NCI-H446 (cell line): ENCODE measurements at regions not wholly inside any gene's neighbourhood (a gene's known extent, or its start where the extent isn't known, plus 50 kb on each side); places are given as distances from the start of the nearest gene placed in this dataset.

Source experiments
- DNase-seq, 2 experiments: peaks; one replicate each; lab custom pipeline; 2025; lab: John Stamatoyannopoulos, UW

GRCh38 chr9:95756986-95757385 is 118.5 kb upstream of the ERCC6L2 start:
- no peak for DNase-seq

- no peak for DNase-seq
These were observed 119.4 kb upstream of the ERCC6L2 start for GRCh38 chr9:95756101-95756500.

- no peak for DNase-seq
These were observed 120.1 kb upstream of the ERCC6L2 start for GRCh38 chr9:95755421-95755730.

GRCh38 chr9:95754533-95755420 is 120.7 kb upstream of the ERCC6L2 start:
- DNase-seq, result no peak

DNA sequence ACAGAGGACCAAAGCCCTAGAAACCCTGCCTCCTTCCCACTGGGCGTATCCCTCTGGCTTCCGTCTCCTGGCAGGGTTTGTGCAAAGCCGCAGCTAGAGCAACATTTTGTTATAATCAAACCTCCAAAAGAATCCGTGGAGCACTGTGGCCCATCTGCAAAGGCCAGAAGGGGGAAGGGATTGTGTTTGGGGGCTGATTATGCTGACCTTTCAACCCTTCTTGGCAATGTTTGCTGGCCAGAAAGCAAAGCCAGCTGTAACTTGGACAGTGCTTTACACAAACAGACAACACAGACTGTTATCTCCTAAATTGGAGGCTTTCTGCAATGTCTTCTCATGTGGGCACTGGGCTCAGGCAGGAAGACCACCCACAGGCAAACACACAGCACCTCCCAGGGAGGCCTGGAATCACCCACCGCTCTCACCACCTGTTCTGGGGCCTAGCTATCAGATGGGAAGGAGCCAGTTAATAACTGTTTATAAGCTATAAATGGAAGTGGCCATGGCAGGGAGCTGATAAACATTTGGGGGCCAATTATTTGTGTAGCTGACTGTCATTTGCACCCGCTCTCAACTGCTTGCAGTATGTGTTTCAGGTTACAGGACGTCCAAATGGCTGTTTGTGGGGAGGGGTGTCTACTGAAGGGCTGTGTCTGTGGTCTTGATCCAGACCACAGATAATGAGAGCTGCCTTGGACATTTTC is 121.6 kb upstream of the ERCC6L2 start:
- no peak for DNase-seq

DNA sequence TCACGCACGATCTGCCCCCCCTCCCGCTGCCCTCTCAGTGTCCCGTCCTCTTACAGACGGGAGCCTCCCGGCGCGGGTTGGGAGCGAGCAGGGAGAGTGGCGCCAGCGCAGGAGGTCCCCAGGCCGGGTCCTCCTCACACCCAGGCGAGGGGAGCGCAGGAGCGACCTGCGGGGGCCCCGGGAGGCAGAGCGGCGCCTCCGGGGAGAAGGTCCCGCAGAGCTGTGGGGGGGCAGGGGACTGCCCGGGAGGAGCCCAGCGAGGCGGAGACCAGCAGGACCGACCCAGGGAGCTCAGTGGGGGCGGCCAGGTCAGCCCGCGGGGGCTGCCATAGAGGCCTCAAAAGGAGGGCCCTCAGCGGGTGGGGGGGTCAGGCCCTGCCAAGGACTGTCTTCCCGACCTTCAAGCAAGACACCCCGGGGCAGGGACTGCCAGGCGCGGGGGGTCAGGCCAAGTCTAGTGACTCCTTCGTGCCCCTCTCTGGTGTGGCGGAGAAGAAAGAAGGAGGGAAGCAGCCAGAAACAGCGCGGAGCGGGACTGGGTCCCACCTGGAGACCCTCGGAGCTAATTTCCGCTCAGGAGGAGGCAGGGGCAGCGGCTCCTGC is 123.3 kb upstream of the ERCC6L2 start:
- DNase-seq, result no peak

GRCh38 chr9:95751520-95751790 is 124.0 kb upstream of the ERCC6L2 start:
- no peak for DNase-seq

DNA sequence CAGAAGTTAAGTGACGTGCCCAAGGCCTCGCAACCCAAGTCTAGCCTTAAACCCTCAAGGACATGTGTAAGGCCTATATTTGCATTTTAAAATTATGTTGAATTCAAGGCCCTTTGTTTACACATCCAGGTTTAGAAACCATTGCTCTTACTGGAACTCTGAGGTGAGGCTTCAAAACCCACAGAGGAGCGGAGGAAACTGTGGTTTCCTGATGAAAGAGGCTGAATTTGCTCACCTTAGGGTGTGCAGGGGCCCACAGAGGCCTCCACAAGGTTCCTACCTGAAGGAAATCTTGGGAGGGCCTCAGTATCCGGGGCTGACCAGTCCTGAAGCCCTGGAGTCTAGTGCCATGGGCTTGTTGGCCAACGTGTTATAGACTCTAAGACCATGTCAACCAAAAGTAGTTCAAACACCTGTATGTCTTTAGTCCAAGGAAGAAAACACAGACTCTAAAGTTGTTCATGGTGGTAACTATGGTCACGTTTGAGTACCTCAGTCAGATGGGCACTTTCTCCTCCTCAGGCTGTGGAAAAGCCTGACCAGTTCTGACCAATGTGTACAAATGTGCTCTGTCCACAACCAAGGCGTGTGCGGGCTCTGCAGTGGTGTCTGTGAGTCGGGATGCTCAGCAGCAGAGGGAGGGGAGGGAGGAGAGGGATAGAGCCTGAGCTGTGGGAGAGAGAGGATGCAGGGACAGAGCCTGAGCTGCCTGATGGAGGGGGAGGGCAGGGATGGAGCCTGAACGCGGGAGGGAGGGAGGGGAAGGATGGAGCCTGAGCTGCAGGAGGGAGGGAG is 124.6 kb upstream of the ERCC6L2 start:
- no peak for DNase-seq

GRCh38 chr9:95749493-95749892 is 126.0 kb upstream of the ERCC6L2 start:
- DNase-seq, result no peak

GRCh38 chr9:95746408-95747180 is 128.9 kb upstream of the ERCC6L2 start:
- no peak for DNase-seq

GRCh38 chr9:95742821-95743220 is 132.7 kb upstream of the ERCC6L2 start:
- DNase-seq, result no peak

DNA sequence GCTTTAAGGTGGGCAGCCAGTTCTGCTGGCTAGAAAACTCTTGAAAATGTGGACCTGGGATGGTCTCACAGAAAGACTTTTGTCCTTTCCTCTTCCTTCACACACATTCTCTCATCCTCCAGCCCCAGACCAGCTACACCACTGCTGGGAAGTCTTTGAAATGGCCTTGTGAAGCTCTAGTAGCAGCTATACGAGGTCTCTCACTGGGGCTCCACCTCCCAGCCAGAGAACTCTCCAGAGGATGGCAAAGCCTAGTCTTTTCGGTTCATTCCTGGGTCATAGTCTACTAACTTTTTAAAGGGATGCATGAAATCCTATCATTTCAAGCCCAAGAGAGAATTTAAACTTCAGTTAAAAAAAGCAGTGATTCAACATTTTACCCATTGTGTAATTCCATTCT is 133.9 kb upstream of the ERCC6L2 start:
- DNase-seq, result no peak

DNA sequence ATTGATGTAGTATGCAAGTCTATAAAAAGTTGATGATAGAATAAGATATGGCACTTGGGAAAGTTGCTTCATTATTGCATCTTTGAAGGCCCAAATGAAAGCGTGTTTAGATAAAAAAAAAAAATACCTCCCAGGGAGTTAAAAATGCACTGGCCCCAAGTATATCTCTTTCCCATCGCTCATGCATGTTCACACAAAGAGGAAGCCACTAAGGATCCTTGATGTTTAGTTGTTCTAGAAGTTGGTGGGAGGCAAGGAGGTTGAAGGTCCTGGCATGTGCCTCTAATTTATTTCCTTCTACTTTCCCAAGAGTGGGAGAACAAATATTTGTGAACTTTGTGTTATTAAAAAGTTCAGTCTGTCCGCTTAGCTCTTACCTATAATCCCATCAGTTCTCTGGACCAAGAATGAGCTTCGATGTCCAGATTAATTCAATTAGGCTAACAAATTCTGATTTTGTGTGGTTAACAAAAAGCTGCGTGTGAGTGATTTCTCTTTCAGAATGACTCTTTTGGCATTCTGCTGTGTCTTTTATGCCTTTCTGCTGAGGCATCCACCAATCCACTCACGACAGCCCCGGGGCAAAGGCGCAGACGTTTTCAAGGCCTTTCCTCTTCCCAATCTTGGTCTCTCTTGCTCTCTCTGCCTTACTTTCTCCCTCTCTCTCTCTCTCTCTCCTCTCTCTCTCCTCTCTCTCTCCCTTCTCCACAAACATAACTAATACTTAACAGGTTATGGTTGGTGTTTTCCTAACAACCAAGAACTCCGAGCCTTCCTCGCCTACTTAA is 135.1 kb upstream of the ERCC6L2 start:
- no peak for DNase-seq

GRCh38 chr9:95738438-95738837 is 137.1 kb upstream of the ERCC6L2 start:
- no peak for DNase-seq

DNA sequence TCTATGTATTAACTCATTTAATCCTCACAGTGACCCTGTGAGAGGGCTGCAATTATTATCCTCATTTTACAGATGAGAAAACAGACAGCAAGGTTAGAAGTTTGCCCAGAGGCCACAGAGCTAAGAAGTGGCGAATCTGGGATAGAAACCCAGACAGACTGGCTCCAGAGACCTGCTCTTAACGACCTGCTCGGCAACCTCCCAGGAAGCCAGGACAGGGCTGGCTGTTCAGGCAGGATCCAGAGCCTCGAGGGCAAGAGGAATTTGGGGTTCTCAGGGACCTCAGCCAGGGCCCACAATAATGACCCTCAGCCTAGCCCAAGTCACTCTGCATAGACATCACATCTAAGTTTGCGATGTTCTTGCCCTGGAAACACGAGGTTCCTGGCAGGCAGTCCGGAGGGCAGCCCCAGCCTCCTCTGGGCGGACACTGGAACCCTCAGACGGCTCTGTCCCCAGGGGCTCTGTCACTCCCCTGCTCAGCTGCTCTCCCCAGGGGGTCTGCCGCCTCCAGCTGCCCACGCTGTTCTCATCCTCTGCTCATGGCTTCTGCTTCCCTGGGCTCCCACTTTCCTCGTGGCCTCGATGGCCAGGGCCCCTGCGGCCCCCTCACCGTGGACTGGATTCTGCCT is 138.5 kb upstream of the ERCC6L2 start:
- no peak for DNase-seq

GRCh38 chr9:95736370-95736769 is 139.1 kb upstream of the ERCC6L2 start:
- DNase-seq, result no peak

GRCh38 chr9:95735701-95736100 is 139.8 kb upstream of the ERCC6L2 start:
- no peak for DNase-seq

- no peak for DNase-seq
These were observed 141.5 kb upstream of the ERCC6L2 start for GRCh38 chr9:95733741-95734666.
